Progenitor cell of endocrine pancreas (in vitro differentiated cells): ENCODE measurements at regions not wholly inside any gene's neighbourhood (a gene's known extent, or its start where the extent isn't known, plus 50 kb on each side); places are given as distances from the start of the nearest gene placed in this dataset.

ENCODE experiments used
- DNase-seq: peaks from one replicate; pipeline ENCODE4 v3.0.0; 2021; ENCODE audit warnings: low spot score; ENCODE audit not compliant: unreplicated experiment
- H3K27ac Mint-ChIP-seq: 2 replicates; pipeline ENCODE4 v1.8.0; 2021; ENCODE audit warnings: mild to moderate bottlenecking, moderate library complexity, mixed read lengths
- H3K27me3 Mint-ChIP-seq: 2 replicates; pipeline ENCODE4 v1.8.0; 2021; ENCODE audit warnings: mixed read lengths
- H3K36me3 Mint-ChIP-seq: 2 replicates; pipeline ENCODE4 v1.8.0; 2022; ENCODE audit warnings: mixed read lengths; ENCODE audit not compliant: insufficient read depth
- H3K4me1 Mint-ChIP-seq: 2 replicates; pipeline ENCODE4 v1.8.0; 2021; ENCODE audit warnings: low read depth, mixed read lengths
- H3K4me3 Mint-ChIP-seq: 2 replicates; pipeline ENCODE4 v1.8.0; 2021; ENCODE audit warnings: low read depth, mild to moderate bottlenecking, moderate library complexity, mixed read lengths
- H3K9me3 Mint-ChIP-seq: 2 replicates; pipeline ENCODE4 v1.8.0; 2021; ENCODE audit warnings: low read depth, mixed read lengths
- CTCF ChIP-seq: fragments of 200-600 bp; sonication (generic); IDR thresholded peaks from one replicate; pipeline ENCODE4 v1.5.0; 2021; ENCODE audit warnings: antibody characterized with exemption, mild to moderate bottlenecking; ENCODE audit not compliant: unreplicated experiment

DNA sequence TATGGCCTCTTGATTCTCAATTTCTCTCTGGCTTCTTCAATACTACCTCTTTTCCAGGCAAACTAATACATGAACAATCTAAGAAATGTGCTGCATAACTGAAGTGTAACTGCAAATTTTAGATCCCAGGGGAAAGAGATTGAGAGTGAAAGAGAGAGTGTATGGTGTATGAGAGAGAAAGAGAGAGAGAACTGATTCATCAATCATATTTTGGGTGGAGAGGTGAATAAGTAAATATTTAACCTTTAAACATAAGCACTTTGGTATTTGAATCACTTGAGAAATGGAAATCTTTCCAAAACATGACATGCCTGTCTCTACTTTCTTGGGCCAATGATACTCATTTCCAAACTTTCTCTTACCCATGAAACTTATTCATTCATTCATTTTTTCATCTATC is 147.2 kb upstream of the DIPK2B start:
- Mint-ChIP-seq H3K27me3 (no peaks in the 10 kb centered on the region), H3K9me3 (peaks cover 29% of the 10 kb centered on the region), H3K4me1 (no peaks in the 10 kb centered on the region), H3K4me3 (no peak overlapping the region), H3K36me3 (no peaks in the 10 kb centered on the region), H3K27ac (no peak overlapping the region)
- no peak for TF ChIP-seq CTCF
- DNase-seq = no peak

DNA sequence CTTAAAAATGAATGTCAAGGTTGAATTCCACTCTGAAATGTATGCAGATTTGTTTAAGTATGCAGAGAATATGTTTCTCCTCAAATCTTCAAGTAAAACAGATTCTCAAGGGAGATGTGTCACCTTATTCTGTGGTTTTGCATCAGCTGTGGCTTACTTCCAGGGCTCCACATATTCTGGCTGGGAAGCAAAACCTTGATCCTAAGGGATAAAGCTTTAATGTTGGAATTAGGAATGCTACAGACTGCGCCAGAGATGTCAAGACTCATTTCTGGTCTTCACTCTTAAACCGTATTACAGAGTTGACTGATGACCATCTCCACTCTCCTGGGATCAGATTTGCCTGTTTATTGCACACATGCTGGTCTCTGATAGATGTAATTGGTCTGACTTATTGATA is 143.9 kb upstream of the DIPK2B start:
- no peak for TF ChIP-seq CTCF
- Mint-ChIP-seq H3K27me3 (no peaks in the 10 kb centered on the region), H3K4me1 (no peaks in the 10 kb centered on the region), H3K36me3 (no peaks in the 10 kb centered on the region), H3K9me3 (peaks cover 21% of the 10 kb centered on the region), H3K27ac (no peak overlapping the region), H3K4me3 (no peak overlapping the region)
- DNase-seq = no peak

GRCh38 chrX:45329217-45329616 is 128.5 kb upstream of the DIPK2B start:
- Mint-ChIP-seq H3K36me3 (peaks cover 2% of the 10 kb centered on the region), H3K4me1 (no peaks in the 10 kb centered on the region), H3K27me3 (no peaks in the 10 kb centered on the region), H3K9me3 (peaks cover 16% of the 10 kb centered on the region), H3K4me3 (no peak overlapping the region), H3K27ac (no peak overlapping the region)
- TF ChIP-seq CTCF = no peak
- DNase-seq = no peak

- H3K36me3 Mint-ChIP-seq = peaks cover 2% of the 10 kb centered on the region
Observed at GRCh38 chrX:45324941-45325340, 124.3 kb upstream of the DIPK2B start.

GRCh38 chrX:45323387-45323786 is 122.7 kb upstream of the DIPK2B start:
- no peak for DNase-seq
- H3K4me3 Mint-ChIP-seq = no peak overlapping the region
- no peak for TF ChIP-seq CTCF
- no peak overlapping the region for H3K27ac Mint-ChIP-seq
- peaks cover 22% of the 10 kb centered on the region for H3K9me3 Mint-ChIP-seq
- H3K27me3 Mint-ChIP-seq = no peaks in the 10 kb centered on the region
- peaks cover 2% of the 10 kb centered on the region for H3K36me3 Mint-ChIP-seq
- no peaks in the 10 kb centered on the region for H3K4me1 Mint-ChIP-seq

More at GRCh38 chrX:45324941-45325340, 124.3 kb upstream of the DIPK2B start:
- no peak overlapping the region for H3K4me3 Mint-ChIP-seq
- DNase-seq = no peak
- no peaks in the 10 kb centered on the region for H3K4me1 Mint-ChIP-seq
- no peak overlapping the region for H3K27ac Mint-ChIP-seq
- H3K9me3 Mint-ChIP-seq = peaks cover 24% of the 10 kb centered on the region
- no peak for TF ChIP-seq CTCF
- H3K27me3 Mint-ChIP-seq = no peaks in the 10 kb centered on the region

GRCh38 chrX:45322820-45323219 is 122.1 kb upstream of the DIPK2B start:
- H3K9me3 Mint-ChIP-seq = peaks cover 25% of the 10 kb centered on the region
- H3K4me3 Mint-ChIP-seq = no peak overlapping the region
- H3K36me3 Mint-ChIP-seq = peaks cover 2% of the 10 kb centered on the region
- DNase-seq = no peak
- no peaks in the 10 kb centered on the region for H3K27me3 Mint-ChIP-seq
- no peaks in the 10 kb centered on the region for H3K4me1 Mint-ChIP-seq
- H3K27ac Mint-ChIP-seq = no peak overlapping the region
- TF ChIP-seq CTCF = no peak
